MCF 10A (cell line): ENCODE measurements at regions not wholly inside any gene's neighbourhood (a gene's known extent, or its start where the extent isn't known, plus 50 kb on each side); places are given as distances from the start of the nearest gene placed in this dataset.

Experiments
- BruUV-seq: library from RNA; stranded (reverse); fragments of 400-500 nt; replicated peaks from 2 replicates; lab custom pipeline; 2021; lab: Mats Ljungman, UMichigan
- CTCF ChIA-PET: fragments of 300-600 bp; sonication (Branson Sonifier 250); formaldehyde crosslinking; extraction: SDS; loops from one replicate; lab custom pipeline; 2021; ENCODE audit warnings: antibody characterized with exemption, inconsistent platforms; lab: Yijun Ruan, JAX
- POLR2A ChIA-PET: fragments of 300-600, 350-650 bp; sonication (Branson Sonifier 250); formaldehyde crosslinking; extraction: SDS; loops from one replicate; lab custom pipeline; 2020; ENCODE audit warnings: antibody characterized with exemption, inconsistent platforms; lab: Yijun Ruan, JAX
- DNase-seq: peaks from one replicate; pipeline ENCODE4 v3.0.0-alpha.2; 2018; ENCODE audit not compliant: unreplicated experiment
- H3K27ac Mint-ChIP-seq: one replicate; pipeline ENCODE4 v1.8.0; 2022; ENCODE audit warnings: mild to moderate bottlenecking, low read depth, mixed read lengths; ENCODE audit not compliant: unreplicated experiment
- H3K27me3 Mint-ChIP-seq: one replicate; pipeline ENCODE4 v1.8.0; 2022; ENCODE audit warnings: mixed read lengths; ENCODE audit not compliant: insufficient read depth, unreplicated experiment
- H3K36me3 Mint-ChIP-seq: one replicate; pipeline ENCODE4 v1.8.0; 2022; ENCODE audit warnings: mild to moderate bottlenecking, moderate library complexity, mixed read lengths; ENCODE audit not compliant: insufficient read depth, unreplicated experiment
- H3K4me1 Mint-ChIP-seq: one replicate; pipeline ENCODE4 v1.8.0; 2022; ENCODE audit warnings: mixed read lengths; ENCODE audit not compliant: insufficient read depth, unreplicated experiment
- H3K4me3 Mint-ChIP-seq: one replicate; pipeline ENCODE4 v1.8.0; 2022; ENCODE audit warnings: mild to moderate bottlenecking, moderate library complexity, mixed read lengths; ENCODE audit not compliant: unreplicated experiment
- H3K9me3 Mint-ChIP-seq: one replicate; pipeline ENCODE4 v1.8.0; 2022; ENCODE audit warnings: mixed read lengths; ENCODE audit not compliant: unreplicated experiment
- intact Hi-C: fragments of 100-400 bp; cut with micrococcal nuclease; formaldehyde crosslinking; loops from 2 replicates; pipeline ENCODE4 v1.14.1; 2022
- TF ChIP-seq, protein P1 (sequence below): fragments of 200-600 bp; IDR thresholded peaks from one replicate; pipeline ENCODE4 v1.8.0; 2022; ENCODE audit warnings: antibody characterized with exemption, mild to moderate bottlenecking; ENCODE audit not compliant: unreplicated experiment

DNA sequence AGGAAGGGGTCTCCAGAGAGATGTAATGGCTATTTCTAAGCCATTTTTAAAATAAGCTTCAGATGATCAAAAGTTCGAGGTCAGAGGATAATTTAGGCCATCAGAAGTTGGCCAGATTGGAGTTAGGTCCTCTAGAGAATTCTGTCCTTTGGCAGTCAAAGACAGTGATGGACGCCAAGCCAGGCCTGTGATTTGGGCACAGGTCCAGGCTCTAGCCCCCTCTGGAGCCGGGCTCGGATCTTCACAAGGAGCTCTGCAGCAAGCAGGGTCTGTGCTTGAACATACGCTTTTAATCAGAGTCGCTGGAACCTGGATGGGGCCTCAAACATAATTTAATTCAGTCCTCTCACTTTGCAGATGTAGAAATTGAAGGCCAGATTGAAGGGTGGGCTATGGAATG is 151.4 kb upstream of the BCL6 start:
- H3K27me3 Mint-ChIP-seq, result no peaks in the 10 kb centered on the region
- H3K27ac Mint-ChIP-seq, result no peak overlapping the region
- no peaks in the 10 kb centered on the region for H3K36me3 Mint-ChIP-seq
- no peaks in the 10 kb centered on the region for H3K9me3 Mint-ChIP-seq
- BruUV-seq, result no TSS peak
- intact Hi-C loops, result no loop called here
- TF ChIP-seq, protein P1, sequence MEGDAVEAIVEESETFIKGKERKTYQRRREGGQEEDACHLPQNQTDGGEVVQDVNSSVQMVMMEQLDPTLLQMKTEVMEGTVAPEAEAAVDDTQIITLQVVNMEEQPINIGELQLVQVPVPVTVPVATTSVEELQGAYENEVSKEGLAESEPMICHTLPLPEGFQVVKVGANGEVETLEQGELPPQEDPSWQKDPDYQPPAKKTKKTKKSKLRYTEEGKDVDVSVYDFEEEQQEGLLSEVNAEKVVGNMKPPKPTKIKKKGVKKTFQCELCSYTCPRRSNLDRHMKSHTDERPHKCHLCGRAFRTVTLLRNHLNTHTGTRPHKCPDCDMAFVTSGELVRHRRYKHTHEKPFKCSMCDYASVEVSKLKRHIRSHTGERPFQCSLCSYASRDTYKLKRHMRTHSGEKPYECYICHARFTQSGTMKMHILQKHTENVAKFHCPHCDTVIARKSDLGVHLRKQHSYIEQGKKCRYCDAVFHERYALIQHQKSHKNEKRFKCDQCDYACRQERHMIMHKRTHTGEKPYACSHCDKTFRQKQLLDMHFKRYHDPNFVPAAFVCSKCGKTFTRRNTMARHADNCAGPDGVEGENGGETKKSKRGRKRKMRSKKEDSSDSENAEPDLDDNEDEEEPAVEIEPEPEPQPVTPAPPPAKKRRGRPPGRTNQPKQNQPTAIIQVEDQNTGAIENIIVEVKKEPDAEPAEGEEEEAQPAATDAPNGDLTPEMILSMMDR, result no peak
- H3K4me1 Mint-ChIP-seq, result no peaks in the 10 kb centered on the region
- ChIA-PET POLR2A (interaction anchor here (0.6 kb wide), 1 partner anchor 521 kb away, joined by 3 read pairs; no protein-coding TSS in a partner anchor), CTCF (interaction anchor here (0.6 kb wide), 1 partner anchor 151 kb away, joined by 4 read pairs; no protein-coding TSS in a partner anchor)
- DNase-seq, result no peak
- H3K4me3 Mint-ChIP-seq, result no peak overlapping the region

DNA sequence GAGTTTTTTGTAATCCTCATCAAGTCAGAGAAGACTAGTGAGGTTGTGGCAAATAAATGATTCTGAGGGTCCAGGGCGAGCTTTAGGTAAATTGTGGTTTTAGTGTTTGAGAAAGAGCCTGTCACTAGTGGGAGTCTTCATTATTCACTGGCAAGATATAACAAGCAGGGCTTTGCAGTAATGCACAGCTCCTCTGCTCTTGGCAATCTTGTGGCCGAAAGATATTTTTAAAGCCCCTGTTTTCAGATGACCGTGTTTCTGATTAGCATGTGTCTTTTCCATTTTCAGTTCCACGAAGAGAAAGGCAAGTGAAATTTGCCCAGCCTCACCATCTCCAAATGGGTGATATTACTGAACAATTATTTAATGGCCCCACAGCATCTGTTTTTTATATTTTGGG is 154.0 kb upstream of the BCL6 start:
- Mint-ChIP-seq H3K27ac (no peak overlapping the region), H3K4me1 (no peaks in the 10 kb centered on the region), H3K36me3 (no peaks in the 10 kb centered on the region), H3K4me3 (no peak overlapping the region), H3K27me3 (no peaks in the 10 kb centered on the region), H3K9me3 (no peaks in the 10 kb centered on the region)
- ChIA-PET CTCF (interaction anchor here (0.9 kb wide), 1 partner anchor 21 kb away, joined by 5 read pairs; no protein-coding TSS in a partner anchor), POLR2A (no interaction called here)
- TF ChIP-seq, protein P1, result no peak
- BruUV-seq, result no TSS peak
- intact Hi-C loops, result no loop called here
- no peak for DNase-seq

DNA sequence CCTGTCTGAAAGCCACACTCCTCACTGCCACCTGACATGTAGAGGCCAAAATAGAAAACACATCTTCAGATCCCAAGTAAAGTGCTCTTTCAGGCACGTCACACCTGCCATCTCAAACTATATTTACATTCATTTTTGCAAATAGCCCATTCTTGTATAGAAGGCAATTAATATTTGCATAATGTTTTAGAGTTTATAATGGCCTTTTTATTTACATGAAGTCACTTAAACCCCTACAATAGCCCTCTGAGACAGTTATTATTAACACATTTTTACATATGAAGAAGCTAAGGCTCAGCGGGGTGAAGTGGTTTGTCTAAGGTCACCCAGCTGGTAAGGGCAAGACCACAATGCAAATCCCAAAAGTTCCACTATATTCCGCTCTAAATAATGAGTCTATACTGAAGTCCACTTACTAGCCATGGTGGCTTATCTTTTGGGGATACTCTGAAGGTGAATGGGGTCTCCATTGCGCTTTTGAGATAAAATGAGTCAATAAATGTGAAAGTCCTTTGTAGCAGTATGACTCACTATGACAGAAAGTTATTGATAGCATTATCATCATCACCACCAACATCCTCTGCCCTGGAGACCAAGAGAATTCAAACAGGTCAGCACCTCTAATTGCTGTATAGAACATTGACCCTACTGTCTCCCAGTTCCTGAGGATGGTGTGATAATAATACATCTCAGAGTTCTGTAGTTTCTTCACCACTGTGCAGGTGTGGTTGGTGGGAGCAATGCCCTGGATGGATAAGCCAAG is 155.9 kb upstream of the BCL6 start:
- no TSS peak for BruUV-seq
- TF ChIP-seq, protein P1, result no peak
- Mint-ChIP-seq H3K9me3 (no peaks in the 10 kb centered on the region), H3K27me3 (no peaks in the 10 kb centered on the region), H3K36me3 (no peaks in the 10 kb centered on the region), H3K4me1 (no peaks in the 10 kb centered on the region), H3K27ac (no peak overlapping the region), H3K4me3 (no peak overlapping the region)
- intact Hi-C loops, result no loop called here
- ChIA-PET POLR2A (no interaction called here), CTCF (no interaction called here)
- DNase-seq, result no peak

DNA sequence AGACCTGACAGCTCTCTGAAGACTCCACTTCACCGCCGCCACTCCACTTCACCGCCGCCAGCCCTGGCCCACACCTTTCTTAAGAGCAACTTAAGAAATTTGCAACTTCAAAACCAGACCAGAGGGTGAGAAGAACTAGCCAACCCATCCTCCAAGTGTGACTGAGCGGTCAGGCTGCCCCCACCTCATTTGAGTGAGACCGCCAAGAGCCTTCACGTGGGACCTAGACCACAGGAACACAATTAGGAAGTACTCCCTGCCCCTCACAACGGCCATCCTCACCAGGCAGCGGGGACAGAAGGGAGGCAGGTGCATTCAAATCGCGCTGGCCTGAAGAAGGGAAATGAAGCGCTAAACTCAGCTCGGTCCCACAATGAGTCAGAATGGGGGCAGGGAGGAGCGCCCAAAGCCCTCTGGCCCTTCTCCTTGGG is 156.8 kb upstream of the BCL6 start:
- H3K27me3 Mint-ChIP-seq, result no peaks in the 10 kb centered on the region
- H3K27ac Mint-ChIP-seq, result no peak overlapping the region
- no peaks in the 10 kb centered on the region for H3K4me1 Mint-ChIP-seq
- no peaks in the 10 kb centered on the region for H3K36me3 Mint-ChIP-seq
- no TSS peak for BruUV-seq
- H3K9me3 Mint-ChIP-seq, result no peaks in the 10 kb centered on the region
- TF ChIP-seq, protein P1, result no peak
- ChIA-PET POLR2A (interaction anchor here (0.6 kb wide), 1 partner anchor 16 kb away, joined by 3 read pairs; no protein-coding TSS in a partner anchor), CTCF (interaction anchor here (0.5 kb wide), 1 partner anchor 19 kb away, joined by 4 read pairs; no protein-coding TSS in a partner anchor)
- intact Hi-C loops, result no loop called here
- H3K4me3 Mint-ChIP-seq, result no peak overlapping the region
- peak; percentile 22 for DNase-seq
